H9 (cell line): ENCODE measurements at regions not wholly inside any gene's neighbourhood (a gene's known extent, or its start where the extent isn't known, plus 50 kb on each side); places are given as distances from the start of the nearest gene placed in this dataset.

Experiments used
- DNase-seq: peaks from one replicate; pipeline ENCODE4 v3.0.0-alpha.2; 2017
- H2AFZ ChIP-seq: one replicate; pipeline ENCODE4 v1.6.1; 2013; ENCODE audit warnings: mild to moderate bottlenecking, low read length, control low read depth, moderate library complexity
- H2AK5ac ChIP-seq: 2 replicates; pipeline ENCODE4 v1.6.1; 2013; ENCODE audit warnings: low read length, control low read depth, mixed read lengths; ENCODE audit not compliant: insufficient read length
- H2BK120ac ChIP-seq: one replicate; pipeline ENCODE4 v1.6.1; 2013; ENCODE audit warnings: low read depth, mild to moderate bottlenecking, low read length, control low read depth, inconsistent platforms; ENCODE audit not compliant: poor library complexity, severe bottlenecking
- H2BK12ac ChIP-seq: 2 replicates; pipeline ENCODE4 v1.6.1; 2013; ENCODE audit warnings: low read length, control low read depth, mixed read lengths, low read depth; ENCODE audit not compliant: insufficient read length
- H2BK15ac ChIP-seq: 2 replicates; pipeline ENCODE4 v1.6.1; 2013; ENCODE audit warnings: low read depth, low read length, control low read depth
- H2BK20ac ChIP-seq: one replicate; pipeline ENCODE4 v1.6.1; 2013; ENCODE audit warnings: low read depth, mild to moderate bottlenecking, low read length, control low read depth, inconsistent platforms; ENCODE audit not compliant: poor library complexity, severe bottlenecking
- H2BK5ac ChIP-seq: 2 replicates; pipeline ENCODE4 v1.6.1; 2013; ENCODE audit warnings: low read length, control low read depth, mixed read lengths; ENCODE audit not compliant: insufficient read length
- H3K14ac ChIP-seq: 2 replicates; pipeline ENCODE4 v1.6.1; 2013; ENCODE audit warnings: low read length, control low read depth; ENCODE audit not compliant: insufficient read depth
- H3K18ac ChIP-seq: 2 replicates; pipeline ENCODE4 v1.6.1; 2013; ENCODE audit warnings: low read depth, mild to moderate bottlenecking, mixed read lengths, low read length, control low read depth; ENCODE audit not compliant: insufficient read length
- H3K23ac ChIP-seq: 2 replicates; pipeline ENCODE4 v1.6.1; 2013; ENCODE audit warnings: low read length, control low read depth, mixed read lengths, low read depth; ENCODE audit not compliant: insufficient read length
- H3K23me2 ChIP-seq: 2 replicates; pipeline ENCODE4 v1.6.1; 2013; ENCODE audit warnings: low read depth, mild to moderate bottlenecking, mixed read lengths, low read length, control low read depth; ENCODE audit not compliant: insufficient read length, poor library complexity, severe bottlenecking
- H3K27ac ChIP-seq: 2 replicates; pipeline ENCODE4 v1.5.1; 2013; ENCODE audit warnings: low read length, control low read depth, mixed read lengths, low read depth; ENCODE audit not compliant: insufficient read length
- H3K27me3 ChIP-seq: 2 replicates; pipeline ENCODE4 v1.6.1; 2013; ENCODE audit warnings: low read length, control low read depth, inconsistent platforms; ENCODE audit not compliant: insufficient read depth
- H3K4ac ChIP-seq: 2 replicates; pipeline ENCODE4 v1.6.1; 2013; ENCODE audit warnings: low read depth, mild to moderate bottlenecking, control low read depth, inconsistent platforms, low read length, moderate library complexity
- H3K4me1 ChIP-seq: 2 replicates; pipeline ENCODE4 v1.6.1; 2013; ENCODE audit warnings: low read length, control low read depth, inconsistent platforms; ENCODE audit not compliant: insufficient read depth
- H3K4me2 ChIP-seq: 2 replicates; pipeline ENCODE4 v1.6.1; 2013; ENCODE audit warnings: low read length, control low read depth, mixed read lengths; ENCODE audit not compliant: insufficient read length, insufficient read depth
- H3K56ac ChIP-seq: 2 replicates; pipeline ENCODE4 v1.6.1; 2013; ENCODE audit warnings: low read depth, mild to moderate bottlenecking, mixed read lengths, low read length, control low read depth; ENCODE audit not compliant: insufficient read length
- H3K79me1 ChIP-seq: 2 replicates; pipeline ENCODE4 v1.6.1; 2013; ENCODE audit warnings: low read depth, mild to moderate bottlenecking, moderate library complexity, low read length, control low read depth, inconsistent platforms; ENCODE audit not compliant: insufficient read depth, poor library complexity, severe bottlenecking
- H3K79me2 ChIP-seq: 2 replicates; pipeline ENCODE4 v1.6.1; 2013; ENCODE audit warnings: low read length, control low read depth, inconsistent platforms; ENCODE audit not compliant: insufficient read depth
- H3K9ac ChIP-seq: 2 replicates; pipeline ENCODE4 v1.6.1; 2013; ENCODE audit warnings: low read length, control low read depth, mixed read lengths; ENCODE audit not compliant: insufficient read length; ENCODE audit errors: extremely low read depth
- H3K9me3 ChIP-seq: one replicate; pipeline ENCODE4 v1.6.1; 2013; ENCODE audit warnings: low read depth, low read length, inconsistent platforms; ENCODE audit not compliant: control insufficient read depth
- H3T11ph ChIP-seq: one replicate; pipeline ENCODE4 v1.6.1; 2013; ENCODE audit warnings: mild to moderate bottlenecking, low read length, control low read depth, inconsistent platforms
- H4K20me1 ChIP-seq: one replicate; pipeline ENCODE4 v1.6.1; 2013; ENCODE audit not compliant: control insufficient read depth, insufficient read length, insufficient read depth
- H4K5ac ChIP-seq: 2 replicates; pipeline ENCODE4 v1.6.1; 2013; ENCODE audit warnings: low read depth, mild to moderate bottlenecking, mixed read lengths, low read length, control low read depth; ENCODE audit not compliant: insufficient read length
- H4K8ac ChIP-seq: replicated peaks from 2 replicates; pipeline ENCODE4 v1.6.1; 2013; ENCODE audit warnings: low read length, control low read depth, mixed read lengths, low read depth; ENCODE audit not compliant: insufficient read length
- H4K91ac ChIP-seq: 2 replicates; pipeline ENCODE4 v1.6.1; 2013; ENCODE audit warnings: low read depth, mild to moderate bottlenecking, moderate library complexity, mixed read lengths, low read length, control low read depth; ENCODE audit not compliant: insufficient read length
- H3K27ac Mint-ChIP-seq, 3 experiments: 2 replicates in 2 of 3; 3 replicates in 1 of 3; pipeline ENCODE4 v1.8.0; 2020 to 2021; ENCODE audit warnings: mixed read lengths in 3 of 3, mild to moderate bottlenecking in 1 of 3, moderate library complexity in 1 of 3
- H3K27me3 Mint-ChIP-seq: 2 replicates; pipeline ENCODE4 v1.8.0; 2021; ENCODE audit warnings: low read depth, mild to moderate bottlenecking, moderate library complexity, mixed read lengths
- H3K36me3 Mint-ChIP-seq, 3 experiments: 2 replicates in 2 of 3; 3 replicates in 1 of 3; pipeline ENCODE4 v1.8.0; 2020 to 2021; ENCODE audit warnings: low read depth in 3 of 3, mixed read lengths in 3 of 3; ENCODE audit not compliant: insufficient read depth in 1 of 3
- H3K4me1 Mint-ChIP-seq, 2 experiments: 2 replicates each; pipeline ENCODE4 v1.8.0; 2020; ENCODE audit warnings: mixed read lengths in 2 of 2
- H3K4me3 Mint-ChIP-seq, 2 experiments: 2 replicates in 1 of 2; 3 replicates in 1 of 2; pipeline ENCODE4 v1.8.0; 2020 to 2021; ENCODE audit warnings: mild to moderate bottlenecking in 2 of 2, mixed read lengths in 2 of 2, moderate library complexity in 1 of 2
- H3K9me3 Mint-ChIP-seq, 2 experiments: 2 replicates in 1 of 2; 3 replicates in 1 of 2; pipeline ENCODE4 v1.8.0; 2020; ENCODE audit warnings: mild to moderate bottlenecking in 2 of 2, mixed read lengths in 2 of 2, moderate library complexity in 1 of 2
- WGBS: extraction: QIAGEN DNeasy Blood & Tissue Kit; methylation state at CpG from one replicate; pipeline ENCODE4 v1.1.7; 2013; ENCODE audit warnings: missing lambda C conversion rate, low lambda C conversion rate, mixed read lengths; ENCODE audit not compliant: insufficient read length; ENCODE audit errors: extremely low coverage; 5-methylcytosine and 5-hydroxymethylcytosine counted together
- TF ChIP-seq, protein P1 (sequence below): fragments of 200-600 bp; sonication (generic); conservative IDR thresholded peaks from 3 replicates; pipeline ENCODE4 v1.8.0; 2021; ENCODE audit warnings: antibody characterized with exemption, mild to moderate bottlenecking

DNA sequence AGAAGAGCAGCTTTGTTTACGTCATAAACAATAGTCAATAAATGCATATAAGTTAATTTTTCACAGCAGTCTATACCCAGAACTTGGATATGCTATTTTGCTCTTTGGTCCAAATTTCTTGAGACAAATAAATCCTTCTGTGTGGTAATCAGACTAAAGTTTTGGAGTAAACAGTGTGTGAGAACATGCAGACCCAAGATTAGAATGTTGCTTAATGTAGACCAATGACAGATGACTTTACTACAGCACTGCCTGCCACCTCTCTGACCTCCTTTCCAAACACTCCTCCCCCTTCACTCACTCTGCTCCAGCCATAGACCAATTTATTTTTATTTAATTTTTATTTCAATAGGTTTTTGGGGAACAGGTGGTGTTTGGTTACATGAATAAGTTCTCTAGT is 115.3 kb upstream of the TANK start:
- Mint-ChIP-seq H3K4me3 (no peak overlapping the region), H3K36me3 (no peaks in the 10 kb centered on the region), H3K27me3 (no peaks in the 10 kb centered on the region), H3K27ac (no peak overlapping the region), H3K9me3 (no peaks in the 10 kb centered on the region), H3K4me1 (peaks cover 26 to 27% of the 10 kb centered on the region in 2 experiments)
- H4K20me1 ChIP-seq: no peaks in the 10 kb centered on the region
- H3T11ph ChIP-seq: no peak overlapping the region
- no peak for DNase-seq
- WGBS: no CpG with 5 or more reads among the region's 1 CpG
- no peak overlapping the region for H2AFZ ChIP-seq
- no peaks in the 10 kb centered on the region for H3K27me3 ChIP-seq
- peaks cover 4% of the 10 kb centered on the region; the same call in 1 of the 2 replicates for H3K4me1 ChIP-seq
- TF ChIP-seq, protein P1, sequence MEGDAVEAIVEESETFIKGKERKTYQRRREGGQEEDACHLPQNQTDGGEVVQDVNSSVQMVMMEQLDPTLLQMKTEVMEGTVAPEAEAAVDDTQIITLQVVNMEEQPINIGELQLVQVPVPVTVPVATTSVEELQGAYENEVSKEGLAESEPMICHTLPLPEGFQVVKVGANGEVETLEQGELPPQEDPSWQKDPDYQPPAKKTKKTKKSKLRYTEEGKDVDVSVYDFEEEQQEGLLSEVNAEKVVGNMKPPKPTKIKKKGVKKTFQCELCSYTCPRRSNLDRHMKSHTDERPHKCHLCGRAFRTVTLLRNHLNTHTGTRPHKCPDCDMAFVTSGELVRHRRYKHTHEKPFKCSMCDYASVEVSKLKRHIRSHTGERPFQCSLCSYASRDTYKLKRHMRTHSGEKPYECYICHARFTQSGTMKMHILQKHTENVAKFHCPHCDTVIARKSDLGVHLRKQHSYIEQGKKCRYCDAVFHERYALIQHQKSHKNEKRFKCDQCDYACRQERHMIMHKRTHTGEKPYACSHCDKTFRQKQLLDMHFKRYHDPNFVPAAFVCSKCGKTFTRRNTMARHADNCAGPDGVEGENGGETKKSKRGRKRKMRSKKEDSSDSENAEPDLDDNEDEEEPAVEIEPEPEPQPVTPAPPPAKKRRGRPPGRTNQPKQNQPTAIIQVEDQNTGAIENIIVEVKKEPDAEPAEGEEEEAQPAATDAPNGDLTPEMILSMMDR: no peak
- H2BK15ac ChIP-seq: no peak overlapping the region
- H2BK20ac ChIP-seq: no peak overlapping the region
- no peaks in the 10 kb centered on the region for H3K79me2 ChIP-seq
- H3K18ac ChIP-seq: no peak overlapping the region
- H4K5ac ChIP-seq: no peak overlapping the region
- H3K9ac ChIP-seq: no peak overlapping the region
- H3K4me2 ChIP-seq: no peak overlapping the region
- no peaks in the 10 kb centered on the region for H3K9me3 ChIP-seq
- no peak overlapping the region for H2AK5ac ChIP-seq
- no peak overlapping the region for H3K23ac ChIP-seq
- H2BK12ac ChIP-seq: no peak overlapping the region
- H3K4ac ChIP-seq: no peak overlapping the region
- H3K56ac ChIP-seq: no peak overlapping the region
- no peak overlapping the region for H4K8ac ChIP-seq
- no peak overlapping the region for H3K14ac ChIP-seq
- no peak overlapping the region for H3K27ac ChIP-seq
- no peak overlapping the region for H2BK5ac ChIP-seq
- no peak overlapping the region for H4K91ac ChIP-seq
- H2BK120ac ChIP-seq: no peak overlapping the region
- H3K23me2 ChIP-seq: no peaks in the 10 kb centered on the region
- H3K79me1 ChIP-seq: no peaks in the 10 kb centered on the region
